ENCODE measurements at regions not wholly inside any gene's neighbourhood (a gene's known extent, or its start where the extent isn't known, plus 50 kb on each side); places are given as distances from the start of the nearest gene placed in this dataset.

- TF ChIP-seq POLR2A (IDR thresholded peaks at IDR 0.05; ENCODE audit: low read depth, low read length) (no peak), POLR2AphosphoS5 (IDR thresholded peaks at IDR 0.05; ENCODE audit: low read depth, low read length) (no peak), TAF1 (IDR thresholded peaks at IDR 0.05; ENCODE audit: low read depth, low read length) (no peak), SPI1 (IDR thresholded peaks at IDR 0.05; ENCODE audit: low read depth, low read length) (no peak)
Measured at GRCh38 chr2:114331934-114332333, 110.5 kb upstream of the DPP10 start.
